Neural cell (in vitro differentiated cells): ENCODE measurements at regions not wholly inside any gene's neighbourhood (a gene's known extent, or its start where the extent isn't known, plus 50 kb on each side); places are given as distances from the start of the nearest gene placed in this dataset.

ENCODE experiments used
- H2AFZ ChIP-seq: fragments of 200-600, 300-800 bp; sonication (generic), shearing (Covaris generic); 2 replicates; pipeline ENCODE4 v1.6.0; 2014; ENCODE audit warnings: low read depth, mild to moderate bottlenecking, antibody characterized with exemption, low read length, moderate library complexity
- H3F3A ChIP-seq: fragments of 200-600 bp; shearing (Covaris generic); 2 replicates; pipeline ENCODE4 v1.6.1; 2016; ENCODE audit warnings: mild to moderate bottlenecking, moderate library complexity, mixed read lengths, antibody characterized with exemption, low read length; ENCODE audit not compliant: insufficient read depth, poor library complexity, severe bottlenecking
- H3K27ac ChIP-seq: fragments of 200-600, 300-800 bp; sonication (generic), shearing (Covaris generic); 2 replicates; pipeline ENCODE4 v1.5.1; 2014; ENCODE audit warnings: mild to moderate bottlenecking, low read length, moderate library complexity
- H3K27me3 ChIP-seq: fragments of 300-800, 200-600 bp; sonication (generic), shearing (Covaris generic); 2 replicates; pipeline ENCODE4 v1.6.0; 2014; ENCODE audit warnings: mild to moderate bottlenecking, low read depth, low read length, moderate library complexity; ENCODE audit not compliant: insufficient read depth
- H3K36me3 ChIP-seq: fragments of 300-800, 200-600 bp; sonication (generic), shearing (Covaris generic); 2 replicates; pipeline ENCODE4 v1.5.1; 2014; ENCODE audit warnings: mild to moderate bottlenecking, antibody characterized with exemption, low read length, moderate library complexity; ENCODE audit not compliant: insufficient read depth
- H3K4me2 ChIP-seq: fragments of 300-800, 200-600 bp; sonication (generic), shearing (Covaris generic); 2 replicates; pipeline ENCODE4 v1.6.0; 2014; ENCODE audit warnings: mild to moderate bottlenecking, low read length
- H3K4me3 ChIP-seq: fragments of 300-800, 200-600 bp; sonication (generic), shearing (Covaris generic); 2 replicates; pipeline ENCODE4 v1.5.1; 2014; ENCODE audit warnings: mild to moderate bottlenecking, low read length, moderate library complexity
- H3K79me2 ChIP-seq: fragments of 200-600 bp; shearing (Covaris generic); replicated peaks from 2 replicates; pipeline ENCODE4 v1.6.0; 2014; ENCODE audit warnings: mild to moderate bottlenecking, low read length, moderate library complexity; ENCODE audit not compliant: insufficient read depth
- H3K9ac ChIP-seq: fragments of 300-800, 200-600 bp; sonication (generic), shearing (Covaris generic); 2 replicates; pipeline ENCODE4 v1.6.1; 2016; ENCODE audit warnings: mild to moderate bottlenecking, low read length, mixed read lengths
- H3K9me2 ChIP-seq: fragments of 200-600 bp; shearing (Covaris generic); 2 replicates; pipeline ENCODE4 v1.6.1; 2016; ENCODE audit warnings: mild to moderate bottlenecking, low read length, mixed read lengths; ENCODE audit not compliant: insufficient read depth
- H3K9me3 ChIP-seq: fragments of 200-600, 300-800 bp; sonication (generic), shearing (Covaris generic); 2 replicates; pipeline ENCODE4 v1.6.1; 2016; ENCODE audit warnings: mild to moderate bottlenecking, mixed run types, low read length, moderate library complexity, mixed read lengths
- H4K20me1 ChIP-seq: fragments of 200-600 bp; shearing (Covaris generic); 2 replicates; pipeline ENCODE4 v1.6.1; 2016; ENCODE audit warnings: mild to moderate bottlenecking, mixed run types; ENCODE audit not compliant: insufficient read depth
- EP300 ChIP-seq: fragments of 450-650 bp; conservative IDR thresholded peaks from 2 replicates; pipeline ENCODE4 v1.6.1; 2014; ENCODE audit warnings: antibody characterized with exemption, mild to moderate bottlenecking, moderate library complexity; ENCODE audit not compliant: poor library complexity, severe bottlenecking
- EZH2 ChIP-seq: fragments of 200-600, 300-800 bp; shearing (Covaris generic), sonication (generic); IDR thresholded peaks from 2 replicates; pipeline ENCODE4 v1.6.1; 2014; ENCODE audit warnings: antibody characterized with exemption, low read length, borderline replicate concordance, mild to moderate bottlenecking; ENCODE audit not compliant: insufficient read depth, poor library complexity, severe bottlenecking
- MXI1 ChIP-seq: fragments of 450-650 bp; conservative IDR thresholded peaks from 2 replicates; pipeline ENCODE4 v1.6.1; 2014; ENCODE audit warnings: antibody characterized with exemption, mild to moderate bottlenecking; ENCODE audit not compliant: poor library complexity, severe bottlenecking
- POLR2AphosphoS5 ChIP-seq: IDR thresholded peaks from 2 replicates; pipeline ENCODE4 v1.6.1; 2012
- RAD21 ChIP-seq: fragments of 450-650 bp; conservative IDR thresholded peaks from 2 replicates; pipeline ENCODE4 v1.6.1; 2014; ENCODE audit warnings: antibody characterized with exemption, mild to moderate bottlenecking, moderate library complexity
- SMC3 ChIP-seq: fragments of 450-650 bp; conservative IDR thresholded peaks from 2 replicates; pipeline ENCODE4 v1.6.1; 2014; ENCODE audit warnings: antibody characterized with exemption, mild to moderate bottlenecking, moderate library complexity; ENCODE audit not compliant: poor library complexity
- TAF1 ChIP-seq: IDR thresholded peaks from 2 replicates; pipeline ENCODE4 v1.6.1; 2012; ENCODE audit warnings: low read depth
- TF ChIP-seq, protein P1 (sequence below): fragments of 450-650 bp; IDR thresholded peaks from 2 replicates; pipeline ENCODE4 v1.5.1; 2014; ENCODE audit warnings: antibody characterized with exemption, mild to moderate bottlenecking, moderate library complexity; ENCODE audit not compliant: poor library complexity, severe bottlenecking
- TF ChIP-seq, protein P2 (sequence below): IDR thresholded peaks from 2 replicates; pipeline ENCODE4 v1.6.1; 2012; ENCODE audit warnings: borderline replicate concordance

DNA sequence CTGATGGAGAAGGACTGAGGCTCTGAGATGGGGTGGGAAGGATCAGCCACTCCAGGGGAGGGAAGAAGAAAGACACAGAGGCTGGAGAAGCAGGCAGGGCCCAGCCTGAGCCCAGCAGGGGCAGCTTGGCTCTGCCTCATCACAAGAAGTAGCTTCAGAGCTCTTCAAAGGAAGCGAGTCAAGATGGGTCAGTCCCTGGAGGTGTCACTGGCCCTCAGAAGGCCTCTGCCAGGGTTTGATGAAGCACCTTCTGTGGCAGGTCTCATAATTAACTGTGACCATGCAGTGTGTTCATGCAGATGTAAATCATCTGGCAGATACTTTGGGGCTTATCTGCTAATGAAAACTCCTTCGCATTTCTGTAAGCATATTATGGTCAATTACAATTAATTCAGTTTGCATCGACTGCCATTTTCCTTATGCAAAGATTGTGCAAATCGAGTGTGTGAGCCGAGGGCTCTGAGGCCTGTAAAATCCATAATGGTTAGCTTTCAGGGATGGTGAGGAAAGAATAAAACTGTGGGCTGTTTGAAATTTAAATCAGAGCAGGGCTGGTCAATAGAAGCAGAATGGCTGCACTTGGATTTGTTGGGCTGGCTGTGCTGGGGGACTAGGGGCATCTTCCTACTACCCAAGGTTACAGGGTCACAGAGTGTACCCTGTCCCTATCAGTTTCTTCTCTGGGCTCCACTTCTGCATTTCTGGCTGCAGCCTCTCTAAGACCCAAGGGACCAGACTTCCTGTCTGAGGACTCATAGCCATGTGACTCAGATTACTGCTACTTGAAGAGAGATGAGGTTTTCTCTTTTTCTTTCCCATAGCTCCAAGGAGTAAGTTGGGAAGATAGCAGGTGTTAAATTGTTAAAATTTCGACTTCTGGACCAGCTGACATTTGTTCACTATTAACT, 376.6 kb downstream of the DHX35 start:
- H3K9me3 ChIP-seq = no peaks in the 10 kb centered on the region
- H3K27ac ChIP-seq = no peak overlapping the region
- H3K9ac ChIP-seq = no peak overlapping the region
- no peaks in the 10 kb centered on the region for H4K20me1 ChIP-seq
- H2AFZ ChIP-seq = no peak overlapping the region
- no peak overlapping the region for H3K4me2 ChIP-seq
- H3K27me3 ChIP-seq = no peaks in the 10 kb centered on the region
- H3K79me2 ChIP-seq = no peaks in the 10 kb centered on the region
- no peaks in the 10 kb centered on the region for H3K36me3 ChIP-seq
- H3K9me2 ChIP-seq = no peaks in the 10 kb centered on the region
- no peak overlapping the region for H3K4me3 ChIP-seq
- TF ChIP-seq, protein P1, sequence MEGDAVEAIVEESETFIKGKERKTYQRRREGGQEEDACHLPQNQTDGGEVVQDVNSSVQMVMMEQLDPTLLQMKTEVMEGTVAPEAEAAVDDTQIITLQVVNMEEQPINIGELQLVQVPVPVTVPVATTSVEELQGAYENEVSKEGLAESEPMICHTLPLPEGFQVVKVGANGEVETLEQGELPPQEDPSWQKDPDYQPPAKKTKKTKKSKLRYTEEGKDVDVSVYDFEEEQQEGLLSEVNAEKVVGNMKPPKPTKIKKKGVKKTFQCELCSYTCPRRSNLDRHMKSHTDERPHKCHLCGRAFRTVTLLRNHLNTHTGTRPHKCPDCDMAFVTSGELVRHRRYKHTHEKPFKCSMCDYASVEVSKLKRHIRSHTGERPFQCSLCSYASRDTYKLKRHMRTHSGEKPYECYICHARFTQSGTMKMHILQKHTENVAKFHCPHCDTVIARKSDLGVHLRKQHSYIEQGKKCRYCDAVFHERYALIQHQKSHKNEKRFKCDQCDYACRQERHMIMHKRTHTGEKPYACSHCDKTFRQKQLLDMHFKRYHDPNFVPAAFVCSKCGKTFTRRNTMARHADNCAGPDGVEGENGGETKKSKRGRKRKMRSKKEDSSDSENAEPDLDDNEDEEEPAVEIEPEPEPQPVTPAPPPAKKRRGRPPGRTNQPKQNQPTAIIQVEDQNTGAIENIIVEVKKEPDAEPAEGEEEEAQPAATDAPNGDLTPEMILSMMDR = no peak
- TF ChIP-seq RAD21 = no peak
- TF ChIP-seq, protein P2, sequence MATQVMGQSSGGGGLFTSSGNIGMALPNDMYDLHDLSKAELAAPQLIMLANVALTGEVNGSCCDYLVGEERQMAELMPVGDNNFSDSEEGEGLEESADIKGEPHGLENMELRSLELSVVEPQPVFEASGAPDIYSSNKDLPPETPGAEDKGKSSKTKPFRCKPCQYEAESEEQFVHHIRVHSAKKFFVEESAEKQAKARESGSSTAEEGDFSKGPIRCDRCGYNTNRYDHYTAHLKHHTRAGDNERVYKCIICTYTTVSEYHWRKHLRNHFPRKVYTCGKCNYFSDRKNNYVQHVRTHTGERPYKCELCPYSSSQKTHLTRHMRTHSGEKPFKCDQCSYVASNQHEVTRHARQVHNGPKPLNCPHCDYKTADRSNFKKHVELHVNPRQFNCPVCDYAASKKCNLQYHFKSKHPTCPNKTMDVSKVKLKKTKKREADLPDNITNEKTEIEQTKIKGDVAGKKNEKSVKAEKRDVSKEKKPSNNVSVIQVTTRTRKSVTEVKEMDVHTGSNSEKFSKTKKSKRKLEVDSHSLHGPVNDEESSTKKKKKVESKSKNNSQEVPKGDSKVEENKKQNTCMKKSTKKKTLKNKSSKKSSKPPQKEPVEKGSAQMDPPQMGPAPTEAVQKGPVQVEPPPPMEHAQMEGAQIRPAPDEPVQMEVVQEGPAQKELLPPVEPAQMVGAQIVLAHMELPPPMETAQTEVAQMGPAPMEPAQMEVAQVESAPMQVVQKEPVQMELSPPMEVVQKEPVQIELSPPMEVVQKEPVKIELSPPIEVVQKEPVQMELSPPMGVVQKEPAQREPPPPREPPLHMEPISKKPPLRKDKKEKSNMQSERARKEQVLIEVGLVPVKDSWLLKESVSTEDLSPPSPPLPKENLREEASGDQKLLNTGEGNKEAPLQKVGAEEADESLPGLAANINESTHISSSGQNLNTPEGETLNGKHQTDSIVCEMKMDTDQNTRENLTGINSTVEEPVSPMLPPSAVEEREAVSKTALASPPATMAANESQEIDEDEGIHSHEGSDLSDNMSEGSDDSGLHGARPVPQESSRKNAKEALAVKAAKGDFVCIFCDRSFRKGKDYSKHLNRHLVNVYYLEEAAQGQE = no peak
- TF ChIP-seq EP300 = no peak
- TF ChIP-seq MXI1 = no peak
- no peak for TF ChIP-seq SMC3
- TF ChIP-seq TAF1 = no peak
- no peak for TF ChIP-seq EZH2
- TF ChIP-seq POLR2AphosphoS5 = no peak
- no peaks in the 10 kb centered on the region for H3F3A ChIP-seq

DNA sequence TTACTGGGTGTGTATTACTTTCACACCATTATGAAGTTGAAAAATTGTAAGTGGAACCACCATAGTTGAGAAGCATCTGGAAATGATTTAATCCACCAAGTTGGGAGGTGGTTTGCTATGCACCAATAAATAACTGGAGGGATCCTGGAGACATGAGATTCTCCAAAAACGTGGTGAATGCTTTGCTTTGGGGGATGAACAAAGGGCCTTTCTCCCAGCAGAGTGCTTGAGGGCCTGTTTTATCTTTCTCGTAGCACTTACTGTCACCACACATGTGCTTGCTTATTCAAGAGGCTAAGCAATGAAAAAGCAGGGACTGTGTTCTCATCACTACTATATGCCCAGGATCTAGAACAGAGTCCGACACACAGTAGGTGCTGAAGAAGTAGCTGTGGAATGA, 371.1 kb downstream of the DHX35 start:
- no peaks in the 10 kb centered on the region for H3K9me2 ChIP-seq
- no peak overlapping the region for H2AFZ ChIP-seq
- TF ChIP-seq EP300 (no peak), POLR2AphosphoS5 (no peak), RAD21 (no peak), MXI1 (no peak), TAF1 (no peak)
- H3F3A ChIP-seq = no peaks in the 10 kb centered on the region
- H4K20me1 ChIP-seq = no peaks in the 10 kb centered on the region
- H3K27ac ChIP-seq = no peak overlapping the region
- H3K79me2 ChIP-seq = no peaks in the 10 kb centered on the region
- H3K36me3 ChIP-seq = no peaks in the 10 kb centered on the region
- H3K4me3 ChIP-seq = no peak overlapping the region
- no peak overlapping the region for H3K4me2 ChIP-seq
- H3K9me3 ChIP-seq = no peaks in the 10 kb centered on the region
- no peak overlapping the region for H3K9ac ChIP-seq
- no peaks in the 10 kb centered on the region for H3K27me3 ChIP-seq
